HCT116 (cell line): ENCODE measurements at regions not wholly inside any gene's neighbourhood (a gene's known extent, or its start where the extent isn't known, plus 50 kb on each side); places are given as distances from the start of the nearest gene placed in this dataset.

ENCODE experiments used
- ATAC-seq: fragments of 200-7000 bp; cut with Tn5 transposase; 2 replicates; pipeline ENCODE4 v1.9.1; 2020; ENCODE audit warnings: mild to moderate bottlenecking, moderate library complexity
- BruUV-seq: library from RNA; stranded (reverse); fragments of 400-500 nt; replicated peaks from 2 replicates; lab custom pipeline; 2021; lab: Mats Ljungman, UMichigan
- CTCF ChIA-PET: fragments of 300-600 bp; sonication (Branson Sonifier 250); formaldehyde crosslinking; loops from one replicate; lab custom pipeline; 2021; ENCODE audit warnings: antibody characterized with exemption; lab: Charles Lee
- POLR2A ChIA-PET: fragments of 300-600, 350-600 bp; sonication (Branson Sonifier 250); formaldehyde crosslinking; loops from one replicate; lab custom pipeline; 2021; ENCODE audit warnings: antibody characterized with exemption; lab: Charles Lee
- RAD21 ChIA-PET, 2 experiments: fragments of 300-600 bp; sonication (Branson Sonifier 250); formaldehyde crosslinking; loops; one replicate each; lab custom pipeline; 2023; ENCODE audit warnings: low total read pairs in 2 of 2; ENCODE audit not compliant: uncharacterized antibody in 2 of 2, unreplicated experiment in 2 of 2, low non-redundant PET in 1 of 2; lab: Charles Lee
- DNase-seq: peaks from one replicate; pipeline ENCODE4 v3.0.0-alpha.2; 2010; ENCODE audit warnings: low read depth, low spot score
- H2AFZ ChIP-seq: fragments of 200-600 bp; shearing (Covaris generic), sonication (generic); 2 replicates; pipeline ENCODE4 v1.6.1; 2017; ENCODE audit warnings: low read depth, mixed run types, mixed read lengths, antibody characterized with exemption, low read length; ENCODE audit not compliant: poor library complexity, severe bottlenecking
- H3K27ac ChIP-seq: 2 replicates; pipeline ENCODE4 v1.5.1; 2012; ENCODE audit warnings: low read depth, low read length
- H3K27me3 ChIP-seq: fragments of 200-600 bp; sonication (generic); 2 replicates; pipeline ENCODE4 v1.6.1; 2016; ENCODE audit warnings: mixed run types, low read length, mixed read lengths; ENCODE audit not compliant: insufficient read depth
- H3K36me3 ChIP-seq, 2 experiments: fragments of 200-500 bp in 1 of 2; fragments of 200-600 bp in 1 of 2; sonication (Bioruptor generic) in 1 of 2; sonication (generic) in 1 of 2; 2 replicates each; pipeline versions ENCODE4 v1.5.1 to v1.6.1; 2014 to 2016; ENCODE audit warnings: low read length in 2 of 2, inconsistent platforms in 1 of 2, mixed read lengths in 1 of 2, mixed run types in 1 of 2; ENCODE audit not compliant: insufficient read depth in 2 of 2, control insufficient read depth in 1 of 2
- H3K4me1 ChIP-seq, 2 experiments: fragments of 200-600 bp in 1 of 2; sonication (generic) in 1 of 2; 2 replicates each; pipeline versions ENCODE4 v1.5.1 to v1.6.1; 2012 to 2017; ENCODE audit warnings: low read length in 2 of 2, inconsistent platforms in 1 of 2, mild to moderate bottlenecking in 1 of 2, mixed read lengths in 1 of 2, mixed run types in 1 of 2, moderate library complexity in 1 of 2; ENCODE audit not compliant: insufficient read depth in 2 of 2, control insufficient read depth in 1 of 2
- H3K4me2 ChIP-seq: fragments of 200-600 bp; sonication (generic); 2 replicates; pipeline ENCODE4 v1.6.1; 2017; ENCODE audit warnings: mixed run types, low read length, mixed read lengths
- H3K4me3 ChIP-seq, 2 experiments: fragments of 200-600 bp in 1 of 2; sonication (generic) in 1 of 2; replicated peaks in 1 of 2; 2 replicates each; pipeline ENCODE4 v1.5.1; 2011 to 2016; ENCODE audit warnings: low read length in 2 of 2, control low read depth in 1 of 2, low read depth in 1 of 2, mild to moderate bottlenecking in 1 of 2, mixed read lengths in 1 of 2, mixed run types in 1 of 2
- H3K79me2 ChIP-seq: fragments of 200-600 bp; sonication (generic); 2 replicates; pipeline ENCODE4 v1.6.1; 2017; ENCODE audit warnings: mild to moderate bottlenecking, mixed run types, low read length, moderate library complexity, mixed read lengths; ENCODE audit not compliant: insufficient read depth
- H3K9ac ChIP-seq: fragments of 200-600 bp; sonication (generic); 2 replicates; pipeline ENCODE4 v1.6.1; 2016; ENCODE audit warnings: low read length, mixed read lengths
- H3K9me2 ChIP-seq: fragments of 200-600 bp; sonication (generic), shearing (Covaris generic); 2 replicates; pipeline ENCODE4 v1.6.1; 2017; ENCODE audit warnings: mixed run types, mild to moderate bottlenecking, moderate library complexity; ENCODE audit not compliant: insufficient read depth
- H3K9me3 ChIP-seq, 2 experiments: fragments of 200-500 bp in 1 of 2; fragments of 200-600 bp in 1 of 2; sonication (Bioruptor generic) in 1 of 2; sonication (generic) in 1 of 2; 2 replicates each; pipeline ENCODE4 v1.6.1; 2014 to 2017; ENCODE audit warnings: low read length in 2 of 2, mixed read lengths in 2 of 2, inconsistent platforms in 1 of 2, low read depth in 1 of 2, mild to moderate bottlenecking in 1 of 2, mixed run types in 1 of 2, moderate library complexity in 1 of 2; ENCODE audit not compliant: control insufficient read depth in 1 of 2, insufficient read depth in 1 of 2
- H4K20me1 ChIP-seq: fragments of 200-600 bp; sonication (generic), shearing (Covaris generic); 2 replicates; pipeline ENCODE4 v1.6.1; 2017; ENCODE audit warnings: mixed run types, mild to moderate bottlenecking, moderate library complexity; ENCODE audit not compliant: insufficient read depth
- CBX3 ChIP-seq: IDR thresholded peaks from 2 replicates; pipeline ENCODE4 v1.6.1; 2012; ENCODE audit warnings: low read depth
- CEBPB ChIP-seq: IDR thresholded peaks from 2 replicates; pipeline ENCODE4 v1.6.1; 2012; ENCODE audit warnings: low read depth
- EGR1 ChIP-seq: IDR thresholded peaks from 2 replicates; pipeline ENCODE4 v1.6.1; 2012; ENCODE audit warnings: low read depth
- ELF1 ChIP-seq: IDR thresholded peaks from 2 replicates; pipeline ENCODE4 v1.6.1; 2012; ENCODE audit warnings: low read depth, borderline replicate concordance
- EZH2 ChIP-seq: fragments of 200-600 bp; sonication (generic); IDR thresholded peaks from 2 replicates; pipeline ENCODE4 v1.6.1; 2017; ENCODE audit warnings: antibody characterized with exemption, mixed run types
- EZH2phosphoT487 ChIP-seq: fragments of 200-600 bp; IDR thresholded peaks from 2 replicates; pipeline ENCODE4 v1.6.1; 2018; ENCODE audit warnings: antibody characterized with exemption, borderline replicate concordance
- FOSL1 ChIP-seq: IDR thresholded peaks from 2 replicates; pipeline ENCODE4 v1.6.1; 2012; ENCODE audit warnings: low read depth
- JUND ChIP-seq: IDR thresholded peaks from 2 replicates; pipeline ENCODE4 v1.6.1; 2012
- POLR2AphosphoS5 ChIP-seq: IDR thresholded peaks from 2 replicates; pipeline ENCODE4 v1.6.1; 2011; ENCODE audit warnings: mild to moderate bottlenecking, low read depth, low read length, moderate library complexity
- RAD21 ChIP-seq: IDR thresholded peaks from 2 replicates; pipeline ENCODE4 v1.6.1; 2012; ENCODE audit warnings: low read depth, mild to moderate bottlenecking
- SIN3A ChIP-seq: IDR thresholded peaks from 2 replicates; pipeline ENCODE4 v1.6.1; 2012; ENCODE audit warnings: low read depth
- SP1 ChIP-seq: IDR thresholded peaks from 2 replicates; pipeline ENCODE4 v1.6.1; 2012; ENCODE audit warnings: low read depth
- SRF ChIP-seq: IDR thresholded peaks from 2 replicates; pipeline ENCODE4 v1.6.1; 2012; ENCODE audit warnings: low read depth
- TCF7L2 ChIP-seq: IDR thresholded peaks from 2 replicates; pipeline ENCODE4 v1.7.0; 2011; ENCODE audit warnings: borderline replicate concordance, inconsistent platforms; ENCODE audit not compliant: insufficient read depth, insufficient read length; ENCODE audit errors: extremely low read depth
- YY1 ChIP-seq: IDR thresholded peaks from 2 replicates; pipeline ENCODE4 v1.6.1; 2011; ENCODE audit warnings: low read length, low read depth, moderate library complexity, mild to moderate bottlenecking; ENCODE audit not compliant: insufficient replicate concordance; ENCODE audit errors: extremely low read depth
- ZFX ChIP-seq: fragments of 450-650 bp; IDR thresholded peaks from 2 replicates; pipeline ENCODE4 v1.6.1; 2017
- ZNF274 ChIP-seq: fragments of 200-500 bp; sonication (Bioruptor generic); IDR thresholded peaks from 2 replicates; pipeline ENCODE4 v1.6.1; 2014; ENCODE audit warnings: mild to moderate bottlenecking, low read depth, low read length, inconsistent platforms
- intact Hi-C: fragments of 100-400 bp; cut with micrococcal nuclease; formaldehyde crosslinking; loops from 2 replicates; pipeline ENCODE4 v1.10.0; 2022
- TF ChIP-seq, protein P1 (sequence below): IDR thresholded peaks from 2 replicates; pipeline ENCODE4 v1.6.1; 2011; ENCODE audit warnings: mild to moderate bottlenecking, low read length, moderate library complexity; ENCODE audit not compliant: insufficient replicate concordance; ENCODE audit errors: extremely low read depth
- TF ChIP-seq, protein P2 (sequence below): IDR thresholded peaks from 2 replicates; pipeline ENCODE4 v1.6.1; 2012
- TF ChIP-seq, protein P3 (sequence below), 3 experiments: fragments of 200-600 bp in 1 of 3; sonication (generic) in 1 of 3; IDR thresholded peaks in 2 of 3; conservative IDR thresholded peaks in 1 of 3; 2 replicates each; pipeline ENCODE4 v1.5.1; 2012 to 2017; ENCODE audit warnings: low read depth in 2 of 3, low read length in 2 of 3, antibody characterized with exemption in 1 of 3, borderline replicate concordance in 1 of 3, control low read depth in 1 of 3, mild to moderate bottlenecking in 1 of 3, mixed read lengths in 1 of 3, mixed run types in 1 of 3, moderate library complexity in 1 of 3; ENCODE audit not compliant: insufficient read depth in 1 of 3
- TF ChIP-seq, protein P4 (sequence below): IDR thresholded peaks from 2 replicates; pipeline ENCODE4 v1.6.1; 2012; ENCODE audit warnings: low read depth

DNA sequence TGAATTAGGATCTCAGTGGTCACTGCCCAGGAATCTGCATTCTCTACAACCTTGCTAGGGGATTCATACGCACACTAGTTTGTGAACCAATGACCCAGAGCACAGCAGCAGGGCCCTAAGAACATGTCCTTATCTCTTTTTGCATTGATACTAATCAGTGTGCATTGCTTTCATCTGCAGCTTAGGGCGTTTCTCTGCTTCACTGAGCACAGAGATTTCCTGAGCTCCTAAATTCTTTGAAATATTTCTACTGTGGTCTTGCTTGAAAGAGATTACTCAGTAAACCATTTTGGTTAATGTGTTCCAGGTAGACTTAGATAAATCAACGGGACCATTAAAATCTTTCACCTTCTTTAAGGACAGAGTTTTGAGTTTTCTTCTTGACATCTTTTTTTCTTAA lies 351.3 kb upstream of the KITLG start:
- no TSS peak for BruUV-seq
- DNase-seq (peak; percentile 85), ATAC-seq (peak; percentile 68)
- Histone ChIP-seq H3K36me3 (no peaks in the 10 kb centered on the region), H3K9me3 (no peaks in the 10 kb centered on the region), H3K4me3 (no peak overlapping the region), H3K9me2 (no peaks in the 10 kb centered on the region), H3K9ac (peak overlapping the region; percentile 57), H3K27ac (peak overlapping the region; percentile 98), H3K79me2 (peaks cover 61% of the 10 kb centered on the region), H3K4me2 (peak overlapping the region; percentile 57), H2AFZ (no peak overlapping the region), H4K20me1 (no peaks in the 10 kb centered on the region), H3K27me3 (no peaks in the 10 kb centered on the region), H3K4me1 (peaks cover 86 to 98% of the 10 kb centered on the region in 2 experiments)
- ChIA-PET POLR2A (interaction anchor here (0.7 to 8.7 kb wide), 4 partner anchors 11 to 359 kb away, joined by 3 to 86 read pairs (median 38); partner anchors contain the start of gene KITLG), CTCF (interaction anchor here (5.7 kb wide), 1 partner anchor 16 kb away, joined by 36 read pairs; no protein-coding TSS in a partner anchor), RAD21 (interaction anchor here in 1 of 2 experiments (1.0 kb wide), 1 partner anchor 29 kb away, joined by 3 read pairs; no protein-coding TSS in a partner anchor)
- intact Hi-C loops: loop anchor here (5.0 kb wide), 2 partner anchors 354 to 421 kb away; partner anchors contain the start of gene DUSP6
- TF ChIP-seq EZH2: no peak
- peak; percentile 55 for TF ChIP-seq YY1
- TF ChIP-seq FOSL1: no peak; the same call in 1 of the 2 replicates
- peak; percentile 86 for TF ChIP-seq JUND
- TF ChIP-seq, protein P1, sequence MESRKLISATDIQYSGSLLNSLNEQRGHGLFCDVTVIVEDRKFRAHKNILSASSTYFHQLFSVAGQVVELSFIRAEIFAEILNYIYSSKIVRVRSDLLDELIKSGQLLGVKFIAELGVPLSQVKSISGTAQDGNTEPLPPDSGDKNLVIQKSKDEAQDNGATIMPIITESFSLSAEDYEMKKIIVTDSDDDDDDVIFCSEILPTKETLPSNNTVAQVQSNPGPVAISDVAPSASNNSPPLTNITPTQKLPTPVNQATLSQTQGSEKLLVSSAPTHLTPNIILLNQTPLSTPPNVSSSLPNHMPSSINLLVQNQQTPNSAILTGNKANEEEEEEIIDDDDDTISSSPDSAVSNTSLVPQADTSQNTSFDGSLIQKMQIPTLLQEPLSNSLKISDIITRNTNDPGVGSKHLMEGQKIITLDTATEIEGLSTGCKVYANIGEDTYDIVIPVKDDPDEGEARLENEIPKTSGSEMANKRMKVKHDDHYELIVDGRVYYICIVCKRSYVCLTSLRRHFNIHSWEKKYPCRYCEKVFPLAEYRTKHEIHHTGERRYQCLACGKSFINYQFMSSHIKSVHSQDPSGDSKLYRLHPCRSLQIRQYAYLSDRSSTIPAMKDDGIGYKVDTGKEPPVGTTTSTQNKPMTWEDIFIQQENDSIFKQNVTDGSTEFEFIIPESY: no peak
- TF ChIP-seq, protein P2, sequence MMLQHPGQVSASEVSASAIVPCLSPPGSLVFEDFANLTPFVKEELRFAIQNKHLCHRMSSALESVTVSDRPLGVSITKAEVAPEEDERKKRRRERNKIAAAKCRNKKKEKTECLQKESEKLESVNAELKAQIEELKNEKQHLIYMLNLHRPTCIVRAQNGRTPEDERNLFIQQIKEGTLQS: no peak
- no peak for TF ChIP-seq ZNF274
- TF ChIP-seq, protein P3, sequence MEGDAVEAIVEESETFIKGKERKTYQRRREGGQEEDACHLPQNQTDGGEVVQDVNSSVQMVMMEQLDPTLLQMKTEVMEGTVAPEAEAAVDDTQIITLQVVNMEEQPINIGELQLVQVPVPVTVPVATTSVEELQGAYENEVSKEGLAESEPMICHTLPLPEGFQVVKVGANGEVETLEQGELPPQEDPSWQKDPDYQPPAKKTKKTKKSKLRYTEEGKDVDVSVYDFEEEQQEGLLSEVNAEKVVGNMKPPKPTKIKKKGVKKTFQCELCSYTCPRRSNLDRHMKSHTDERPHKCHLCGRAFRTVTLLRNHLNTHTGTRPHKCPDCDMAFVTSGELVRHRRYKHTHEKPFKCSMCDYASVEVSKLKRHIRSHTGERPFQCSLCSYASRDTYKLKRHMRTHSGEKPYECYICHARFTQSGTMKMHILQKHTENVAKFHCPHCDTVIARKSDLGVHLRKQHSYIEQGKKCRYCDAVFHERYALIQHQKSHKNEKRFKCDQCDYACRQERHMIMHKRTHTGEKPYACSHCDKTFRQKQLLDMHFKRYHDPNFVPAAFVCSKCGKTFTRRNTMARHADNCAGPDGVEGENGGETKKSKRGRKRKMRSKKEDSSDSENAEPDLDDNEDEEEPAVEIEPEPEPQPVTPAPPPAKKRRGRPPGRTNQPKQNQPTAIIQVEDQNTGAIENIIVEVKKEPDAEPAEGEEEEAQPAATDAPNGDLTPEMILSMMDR (IDR thresholded peaks at IDR 0.05 in 2 of 3, conservative IDR thresholded peaks at IDR 0.05 in 1 of 3; ENCODE audit: borderline replicate concordance in 1 of 3, insufficient read depth in 1 of 3, low read depth in 2 of 3, low read length in 2 of 3): no peak
- TF ChIP-seq EGR1: no peak
- no peak for TF ChIP-seq EZH2phosphoT487
- TF ChIP-seq SP1: peak; percentile 92
- TF ChIP-seq SRF: no peak
- peak; percentile 99 for TF ChIP-seq TCF7L2
- peak; percentile 86; the same call in 1 of the 2 replicates for TF ChIP-seq CBX3
- TF ChIP-seq, protein P4, sequence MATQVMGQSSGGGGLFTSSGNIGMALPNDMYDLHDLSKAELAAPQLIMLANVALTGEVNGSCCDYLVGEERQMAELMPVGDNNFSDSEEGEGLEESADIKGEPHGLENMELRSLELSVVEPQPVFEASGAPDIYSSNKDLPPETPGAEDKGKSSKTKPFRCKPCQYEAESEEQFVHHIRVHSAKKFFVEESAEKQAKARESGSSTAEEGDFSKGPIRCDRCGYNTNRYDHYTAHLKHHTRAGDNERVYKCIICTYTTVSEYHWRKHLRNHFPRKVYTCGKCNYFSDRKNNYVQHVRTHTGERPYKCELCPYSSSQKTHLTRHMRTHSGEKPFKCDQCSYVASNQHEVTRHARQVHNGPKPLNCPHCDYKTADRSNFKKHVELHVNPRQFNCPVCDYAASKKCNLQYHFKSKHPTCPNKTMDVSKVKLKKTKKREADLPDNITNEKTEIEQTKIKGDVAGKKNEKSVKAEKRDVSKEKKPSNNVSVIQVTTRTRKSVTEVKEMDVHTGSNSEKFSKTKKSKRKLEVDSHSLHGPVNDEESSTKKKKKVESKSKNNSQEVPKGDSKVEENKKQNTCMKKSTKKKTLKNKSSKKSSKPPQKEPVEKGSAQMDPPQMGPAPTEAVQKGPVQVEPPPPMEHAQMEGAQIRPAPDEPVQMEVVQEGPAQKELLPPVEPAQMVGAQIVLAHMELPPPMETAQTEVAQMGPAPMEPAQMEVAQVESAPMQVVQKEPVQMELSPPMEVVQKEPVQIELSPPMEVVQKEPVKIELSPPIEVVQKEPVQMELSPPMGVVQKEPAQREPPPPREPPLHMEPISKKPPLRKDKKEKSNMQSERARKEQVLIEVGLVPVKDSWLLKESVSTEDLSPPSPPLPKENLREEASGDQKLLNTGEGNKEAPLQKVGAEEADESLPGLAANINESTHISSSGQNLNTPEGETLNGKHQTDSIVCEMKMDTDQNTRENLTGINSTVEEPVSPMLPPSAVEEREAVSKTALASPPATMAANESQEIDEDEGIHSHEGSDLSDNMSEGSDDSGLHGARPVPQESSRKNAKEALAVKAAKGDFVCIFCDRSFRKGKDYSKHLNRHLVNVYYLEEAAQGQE: no peak
- TF ChIP-seq ZFX: no peak
- TF ChIP-seq POLR2AphosphoS5: peak; percentile 61
- peak; percentile 55 for TF ChIP-seq CEBPB
- peak; percentile 40; the same call in 1 of the 2 replicates for TF ChIP-seq SIN3A
- TF ChIP-seq RAD21: no peak
- no peak for TF ChIP-seq ELF1
